NCI-H2196 (cell line): ENCODE measurements at regions not wholly inside any gene's neighbourhood (a gene's known extent, or its start where the extent isn't known, plus 50 kb on each side); places are given as distances from the start of the nearest gene placed in this dataset.
"Not testable (repeated sequence)": the region's sequence is repeated elsewhere in the genome, so short reads cannot be mapped to it uniquely, and the experiment has no call there.

Source experiments
- DNase-seq: peaks from one replicate; lab custom pipeline; 2025; ENCODE audit not compliant: unreplicated experiment; lab: John Stamatoyannopoulos, UW

GRCh38 chr1:148211191-148211590, 59.1 kb upstream of the NBPF11 start:
- not testable (repeated sequence) for DNase-seq

GRCh38 chr1:148210624-148211023, 58.5 kb upstream of the NBPF11 start:
- not testable (repeated sequence) for DNase-seq

DNA sequence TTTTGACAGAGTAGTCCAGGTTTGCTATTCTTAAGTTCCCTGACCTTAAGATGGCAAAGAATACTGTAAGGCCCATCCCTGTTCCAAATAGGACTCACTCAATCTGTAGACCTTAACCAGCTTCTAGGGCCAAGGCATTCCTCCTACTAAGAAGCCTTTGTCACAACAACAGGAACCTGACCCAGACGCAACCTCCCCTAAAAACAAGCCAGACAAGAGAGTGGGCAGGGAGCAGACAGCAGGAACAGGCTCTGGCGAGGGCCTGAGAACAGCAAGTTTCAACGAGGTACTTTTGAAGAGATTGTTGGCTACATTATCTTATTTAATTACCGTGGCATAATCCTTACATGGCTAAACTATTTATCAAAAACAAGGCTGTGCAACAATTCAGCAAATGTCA, 58.1 kb upstream of the NBPF11 start:
- DNase-seq = not testable (repeated sequence)

DNA sequence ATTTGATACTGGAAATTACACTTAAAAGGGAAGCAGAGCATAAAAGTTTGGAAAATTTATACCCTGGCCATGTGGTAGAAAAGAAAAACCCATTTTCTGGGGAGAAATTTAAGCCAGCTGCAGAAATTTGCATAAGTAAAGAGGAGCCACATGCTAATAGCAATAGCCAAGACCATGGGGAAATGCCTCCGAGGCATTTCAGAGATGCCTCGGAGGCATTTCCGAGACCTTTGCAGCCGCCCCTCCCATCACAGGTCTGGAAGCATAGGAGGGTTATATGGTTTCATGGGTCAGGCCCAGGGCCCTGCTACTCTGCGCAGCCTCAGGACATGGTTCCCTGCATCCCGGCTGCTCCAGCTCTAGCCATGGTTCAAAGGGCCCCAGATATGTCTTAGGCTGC, 49.9 kb upstream of the NBPF11 start:
- not testable (repeated sequence) for DNase-seq
